Heart right ventricle (tissue), 16 donors: ENCODE measurements at regions not wholly inside any gene's neighbourhood (a gene's known extent, or its start where the extent isn't known, plus 50 kb on each side); places are given as distances from the start of the nearest gene placed in this dataset.

Source experiments
- ATAC-seq, 8 donors: fragments of 200-7000 bp; cut with Tn5 transposase; one replicate each; pipeline ENCODE4 v1.9.1; 2020; ENCODE audit warnings: mild to moderate bottlenecking in 8 of 8, moderate library complexity in 8 of 8, moderate number of reproducible peaks in 1 of 8
- DNase-seq, 2 donors: peaks; one replicate each; pipeline ENCODE4 v3.0.0-alpha.2; 2020
- H3K27ac ChIP-seq, 10 donors: fragments of 200-600 bp; sonication (generic) in 2 of 10; one replicate each; pipeline versions ENCODE4 v1.5.0 to v1.8.0; 2020 to 2022; ENCODE audit warnings: mild to moderate bottlenecking in 3 of 10
- H3K27me3 ChIP-seq, 7 donors: fragments of 200-600 bp; one replicate each; pipeline ENCODE4 v1.8.0; 2021 to 2022; ENCODE audit warnings: mild to moderate bottlenecking in 2 of 7
- H3K36me3 ChIP-seq, 9 donors: fragments of 200-600 bp; sonication (generic) in 1 of 9; one replicate each; pipeline versions ENCODE4 v1.5.0 to v1.8.0; 2020 to 2022; ENCODE audit warnings: mild to moderate bottlenecking in 2 of 9
- H3K4me1 ChIP-seq, 9 donors: fragments of 200-600 bp; sonication (generic) in 1 of 9; one replicate each; pipeline versions ENCODE4 v1.5.0 to v1.8.0; 2020 to 2022; ENCODE audit warnings: mild to moderate bottlenecking in 4 of 9
- H3K4me3 ChIP-seq, 10 donors: fragments of 200-600 bp; sonication (generic) in 2 of 10; one replicate each; pipeline versions ENCODE4 v1.5.0 to v1.8.0; 2020 to 2022; ENCODE audit warnings: mild to moderate bottlenecking in 7 of 10, moderate library complexity in 2 of 10
- H3K9me3 ChIP-seq, 11 donors: fragments of 200-600 bp in 10 of 11; sonication (generic) in 2 of 11; one replicate each; pipeline versions ENCODE4 v1.5.0 to v1.8.0; 2013 to 2022; ENCODE audit warnings: mild to moderate bottlenecking in 2 of 11, control low read depth in 1 of 11, moderate library complexity in 1 of 11
- CTCF ChIP-seq, 9 donors: fragments of 200-600 bp; sonication (generic) in 2 of 9; IDR thresholded peaks; one replicate each; pipeline versions ENCODE4 v1.5.0 to v1.8.0; 2021 to 2022; ENCODE audit warnings: antibody characterized with exemption in 9 of 9, mild to moderate bottlenecking in 5 of 9, moderate library complexity in 1 of 9
- WGBS, 2 donors: extraction: QIAGEN DNeasy Blood & Tissue Kit; methylation state at CpG; one replicate each; pipeline ENCODE4 v1.1.7; 2013; ENCODE audit warnings: inconsistent platforms in 1 of 2; 5-methylcytosine and 5-hydroxymethylcytosine counted together
- intact Hi-C, 10 donors: fragments of 100-400 bp; cut with DNase I; formaldehyde crosslinking; loops; one replicate each; pipeline versions ENCODE4 v1.11.1 to v1.14.2; 2022
- donor health status: Arrhythmogenic right ventricular cardiomyopathy.
- donor health status: ischemic (EF 13 %, LVEDD 7.1; RV severe dilation, severe dysfunction).
- donor health status: healthy with polysubstance abuse.
- donor health status: DM: no; HTN: yes; CAD: no.
- donor health status: DM: no; HTN: no; CAD: no.
- donor health status: ischemic (EF 25% LVEDD 6.9; RV normal size, moderate dysfunction).
- donor health status: ischemic (EF 25% LVEDD 5.7; RV mildly dilated, moderate dysfunction).
- donor health status: healthy.
- donor health status: DM: yes; HTN: yes; CAD: no.
- donor health status: Ischemic cardiomyopathy.
- donor health status: ischemic (EF 35%, LVEDD 5.7; RV mildly dilated, moderate dysfunction).
- donor health status: nonischemic (EF 11% LVEDD 7.7; RV severe dilation, severe dysfunction).
- donor health status: DM: yes; HTN: yes; CAD: no.
- donor health status: PGD.
- donor health status: ischemic (EF 29% LVEDD 5.4; RV normal size, mild dysfunction).
- donor health status: nonischemic (EF 23%, LVEDD 6.1; RV moderate dilation, normal function).

- Histone ChIP-seq H3K4me3 (no peak overlapping the region), H3K4me1 (peaks cover 0 to 7% (median 0%) of the 10 kb centered on the region in 9 donors), H3K36me3 (no peaks in the 10 kb centered on the region), H3K9me3 (peaks cover 0 to 5% (median 0%) of the 10 kb centered on the region in 11 donors), H3K27ac (no peak overlapping the region), H3K27me3 (no peaks in the 10 kb centered on the region)
- TF ChIP-seq CTCF (IDR thresholded peaks at IDR 0.05) = no peak
- 68% methylated on average over 5 of the region's 5 CpGs for WGBS, 2 donors
- intact Hi-C loops = no loop called here
- ATAC-seq (no peak), DNase-seq (no peak)
Observed at GRCh38 chr5:74334762-74335384, 305.7 kb downstream of the ENC1 start.

GRCh38 chr5:74334062-74334761, 306.3 kb downstream of the ENC1 start:
- ATAC-seq (peak in 1 of 8 donors; percentile 16), DNase-seq (no peak)
- Histone ChIP-seq H3K27ac (no peak overlapping the region), H3K27me3 (no peaks in the 10 kb centered on the region), H3K9me3 (peaks cover 0 to 5% (median 0%) of the 10 kb centered on the region in 11 donors), H3K4me1 (peaks cover 0 to 7% (median 0%) of the 10 kb centered on the region in 9 donors), H3K4me3 (no peak overlapping the region), H3K36me3 (no peaks in the 10 kb centered on the region)
- intact Hi-C loops = no loop called here
- 57 to 58% methylated on average over 4 of the region's 4 CpGs for WGBS, 2 donors
- no peak for TF ChIP-seq CTCF (IDR thresholded peaks at IDR 0.05)

GRCh38 chr5:74333430-74333829, 307.1 kb downstream of the ENC1 start:
- H3K36me3 ChIP-seq = no peaks in the 10 kb centered on the region
- H3K4me3 ChIP-seq = no peak overlapping the region
- no peak for DNase-seq
- no peaks in the 10 kb centered on the region for H3K27me3 ChIP-seq
- peaks cover 0 to 7% (median 0%) of the 10 kb centered on the region in 9 donors for H3K4me1 ChIP-seq
- H3K9me3 ChIP-seq = peaks cover 0 to 5% (median 0%) of the 10 kb centered on the region in 11 donors
- intact Hi-C loops = no loop called here
- no peak for TF ChIP-seq CTCF (IDR thresholded peaks at IDR 0.05)
- no peak for ATAC-seq
- H3K27ac ChIP-seq = no peak overlapping the region

- peaks cover 0 to 5% (median 0%) of the 10 kb centered on the region in 11 donors for H3K9me3 ChIP-seq
- H3K4me3 ChIP-seq = no peak overlapping the region
- ATAC-seq (no peak), DNase-seq (no peak)
- intact Hi-C loops = no loop called here
- H3K27ac ChIP-seq = no peak overlapping the region
- 87 to 90% methylated on average over 3 of the region's 3 CpGs for WGBS, 2 donors
- H3K4me1 ChIP-seq = peaks cover 0 to 6% (median 0%) of the 10 kb centered on the region in 9 donors
- no peaks in the 10 kb centered on the region for H3K27me3 ChIP-seq
- no peaks in the 10 kb centered on the region for H3K36me3 ChIP-seq
- no peak for TF ChIP-seq CTCF (IDR thresholded peaks at IDR 0.05)
Observed at GRCh38 chr5:74332682-74333081, 307.8 kb downstream of the ENC1 start.
